SK-N-MC (cell line): ENCODE measurements at regions not wholly inside any gene's neighbourhood (a gene's known extent, or its start where the extent isn't known, plus 50 kb on each side); places are given as distances from the start of the nearest gene placed in this dataset.

Experiments
- EZH2 ChIP-seq: fragments of 200-600 bp; sonication (generic); IDR thresholded peaks from one replicate; pipeline ENCODE4 v1.6.1; 2017; ENCODE audit warnings: antibody characterized with exemption
- POLR2AphosphoS5 ChIP-seq: IDR thresholded peaks from 2 replicates; pipeline ENCODE4 v1.6.1; 2012; ENCODE audit warnings: mild to moderate bottlenecking, low read depth, low read length, borderline replicate concordance

DNA sequence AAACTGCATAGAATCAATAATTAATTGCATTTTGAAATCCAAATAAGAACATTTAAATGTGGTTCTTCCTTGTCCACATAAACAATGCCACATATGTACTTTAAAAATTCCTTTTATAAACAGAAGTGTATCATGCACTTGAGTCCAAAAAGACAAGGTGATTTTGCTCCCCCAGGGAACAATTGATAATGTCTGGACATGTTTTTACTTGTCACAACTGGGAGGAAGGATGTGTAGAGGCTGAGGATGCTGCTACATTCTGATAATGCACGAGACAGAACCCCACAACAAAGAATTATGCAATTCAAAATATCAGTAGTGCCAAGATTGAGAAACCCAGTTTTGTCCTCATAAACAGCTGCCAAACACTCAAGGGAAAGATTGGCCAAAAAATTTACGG, 181.1 kb upstream of the ISL1 start:
- TF ChIP-seq POLR2AphosphoS5 (no peak), EZH2 (no peak)
